HFF-Myc (cell line): ENCODE measurements at regions not wholly inside any gene's neighbourhood (a gene's known extent, or its start where the extent isn't known, plus 50 kb on each side); places are given as distances from the start of the nearest gene placed in this dataset.

ENCODE experiments used
- DNase-seq: peaks from one replicate; pipeline ENCODE4 v3.0.0-alpha.2; 2011; ENCODE audit warnings: low read depth; ENCODE audit errors: extremely low read depth
- H3K4me3 ChIP-seq: replicated peaks from 2 replicates; pipeline ENCODE4 v1.5.1; 2011; ENCODE audit warnings: low read depth, mild to moderate bottlenecking, control low read depth, low read length
- TF ChIP-seq, protein P1 (sequence below): IDR thresholded peaks from 2 replicates; pipeline ENCODE4 v1.5.1; 2012; ENCODE audit warnings: mild to moderate bottlenecking, low read depth, low read length, control low read depth; ENCODE audit errors: missing control alignments

DNA sequence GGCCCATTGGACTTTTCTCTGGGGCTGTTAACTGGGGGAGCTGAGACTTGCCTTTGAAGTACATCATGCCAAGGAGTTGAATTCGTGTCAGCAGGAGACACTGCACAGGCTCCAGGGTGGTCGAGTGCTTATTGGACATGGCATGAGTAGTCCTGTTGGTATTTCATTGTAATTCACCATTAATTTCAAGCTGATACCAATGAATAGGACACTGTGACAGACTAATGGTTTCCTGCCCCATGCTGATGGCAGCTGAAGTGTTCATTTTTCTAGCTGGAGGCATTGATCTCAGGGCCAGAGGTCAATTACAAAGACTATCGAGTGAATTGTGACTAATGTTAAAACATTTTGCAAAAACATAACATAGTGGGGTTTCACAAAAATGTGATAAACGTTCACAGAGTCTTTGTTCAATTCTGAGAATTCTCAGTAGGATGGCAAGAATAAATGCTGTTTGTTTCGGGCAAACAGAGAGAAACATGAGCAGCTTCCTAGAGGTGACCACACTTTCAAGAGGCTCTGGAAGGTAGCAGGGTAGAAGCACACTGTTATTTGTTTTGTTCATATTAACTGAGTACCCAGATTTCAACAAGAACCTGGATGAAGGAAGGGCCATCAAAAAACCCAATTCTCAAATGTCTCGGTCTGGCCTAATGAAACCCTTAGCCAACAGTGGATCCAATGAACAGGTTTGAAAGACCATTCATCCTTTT, 90.6 kb upstream of the ARL4C start:
- no peak for DNase-seq
- TF ChIP-seq, protein P1, sequence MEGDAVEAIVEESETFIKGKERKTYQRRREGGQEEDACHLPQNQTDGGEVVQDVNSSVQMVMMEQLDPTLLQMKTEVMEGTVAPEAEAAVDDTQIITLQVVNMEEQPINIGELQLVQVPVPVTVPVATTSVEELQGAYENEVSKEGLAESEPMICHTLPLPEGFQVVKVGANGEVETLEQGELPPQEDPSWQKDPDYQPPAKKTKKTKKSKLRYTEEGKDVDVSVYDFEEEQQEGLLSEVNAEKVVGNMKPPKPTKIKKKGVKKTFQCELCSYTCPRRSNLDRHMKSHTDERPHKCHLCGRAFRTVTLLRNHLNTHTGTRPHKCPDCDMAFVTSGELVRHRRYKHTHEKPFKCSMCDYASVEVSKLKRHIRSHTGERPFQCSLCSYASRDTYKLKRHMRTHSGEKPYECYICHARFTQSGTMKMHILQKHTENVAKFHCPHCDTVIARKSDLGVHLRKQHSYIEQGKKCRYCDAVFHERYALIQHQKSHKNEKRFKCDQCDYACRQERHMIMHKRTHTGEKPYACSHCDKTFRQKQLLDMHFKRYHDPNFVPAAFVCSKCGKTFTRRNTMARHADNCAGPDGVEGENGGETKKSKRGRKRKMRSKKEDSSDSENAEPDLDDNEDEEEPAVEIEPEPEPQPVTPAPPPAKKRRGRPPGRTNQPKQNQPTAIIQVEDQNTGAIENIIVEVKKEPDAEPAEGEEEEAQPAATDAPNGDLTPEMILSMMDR = no peak
- no peak overlapping the region for H3K4me3 ChIP-seq

GRCh38 chr2:234583331-234583730, 86.5 kb upstream of the ARL4C start:
- DNase-seq = no peak
- H3K4me3 ChIP-seq = no peak overlapping the region
- TF ChIP-seq, protein P1 = no peak

DNA sequence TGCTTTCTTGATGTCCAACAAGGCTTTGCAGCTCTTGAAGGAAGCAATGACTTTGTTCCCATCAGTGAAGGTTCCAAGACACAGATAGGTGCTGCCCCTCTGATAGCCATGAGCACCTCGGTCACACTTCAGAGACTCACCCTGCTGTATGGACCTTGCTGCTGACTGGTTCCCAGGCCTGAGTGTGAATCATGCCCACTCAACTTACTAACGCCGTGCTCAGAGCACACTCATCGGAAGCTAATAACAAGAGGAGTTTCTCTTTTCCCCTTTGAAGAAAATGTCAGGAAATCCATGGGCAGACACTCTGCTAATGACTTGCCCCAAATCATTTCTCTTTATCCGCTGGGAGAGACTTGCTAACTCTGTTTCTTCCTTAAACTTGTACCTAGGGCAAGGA, 83.8 kb upstream of the ARL4C start:
- TF ChIP-seq, protein P1 = no peak
- no peak for DNase-seq
- H3K4me3 ChIP-seq = no peak overlapping the region

DNA sequence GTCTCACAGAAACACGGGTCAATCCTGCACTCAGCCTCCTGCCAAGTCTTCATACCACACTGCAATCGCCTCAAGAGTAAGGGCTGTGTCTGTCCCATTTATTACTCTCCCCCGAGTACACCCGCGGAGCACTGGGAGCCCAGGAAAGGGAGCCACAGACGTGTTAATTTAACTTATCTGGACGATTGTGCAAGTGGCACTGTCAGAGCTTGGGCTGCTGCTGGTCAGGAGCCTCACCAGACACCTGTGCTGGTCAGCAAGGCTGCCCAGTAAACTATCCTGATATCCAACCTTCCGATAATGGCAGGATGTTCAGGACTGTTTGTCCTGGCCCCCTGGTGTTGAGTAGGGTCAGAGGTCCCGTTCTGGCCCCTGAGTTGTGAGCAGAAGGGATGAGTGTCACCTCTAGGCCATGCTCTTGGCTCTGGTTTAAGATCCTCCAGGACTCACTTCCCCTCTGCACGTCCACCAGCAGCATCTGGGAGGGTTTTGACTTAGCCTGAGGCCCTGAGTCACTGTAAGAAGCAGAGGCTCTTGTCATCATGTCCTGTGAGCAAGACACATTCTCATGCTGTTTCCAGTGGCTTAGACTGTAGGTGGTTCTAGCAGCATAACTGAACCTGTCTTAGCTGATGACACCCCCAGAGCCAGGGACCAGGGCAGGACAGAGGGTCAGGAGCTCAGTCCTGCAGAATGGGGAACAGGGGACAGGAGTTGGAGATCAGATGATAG, 82.5 kb upstream of the ARL4C start:
- H3K4me3 ChIP-seq = no peak overlapping the region
- TF ChIP-seq, protein P1 = no peak
- DNase-seq = no peak

GRCh38 chr2:234578389-234578788, 81.5 kb upstream of the ARL4C start:
- no peak overlapping the region for H3K4me3 ChIP-seq
- TF ChIP-seq, protein P1 = no peak

GRCh38 chr2:234577191-234577590, 80.3 kb upstream of the ARL4C start:
- H3K4me3 ChIP-seq = no peak overlapping the region
- DNase-seq = no peak
- TF ChIP-seq, protein P1 = no peak

More at GRCh38 chr2:234578389-234578788, 81.5 kb upstream of the ARL4C start:
- DNase-seq = no peak
